MM.1S (cell line): ENCODE measurements at regions not wholly inside any gene's neighbourhood (a gene's known extent, or its start where the extent isn't known, plus 50 kb on each side); places are given as distances from the start of the nearest gene placed in this dataset.

Experiments used
- DNase-seq: peaks from one replicate; pipeline ENCODE4 v3.0.0-alpha.2; 2015
- H2AFZ ChIP-seq: fragments of 300-600 bp; sonication (generic); 2 replicates; pipeline ENCODE4 v1.6.0; 2016; ENCODE audit warnings: antibody characterized with exemption, low read length
- H3F3A ChIP-seq: fragments of 300-600 bp; sonication (generic); 2 replicates; pipeline ENCODE4 v1.6.1; 2016; ENCODE audit warnings: mild to moderate bottlenecking, antibody characterized with exemption, low read length, moderate library complexity, mixed read lengths; ENCODE audit not compliant: insufficient read depth
- H3K27ac ChIP-seq: fragments of 300-600 bp; sonication (generic); 2 replicates; pipeline ENCODE4 v1.5.1; 2016; ENCODE audit warnings: mild to moderate bottlenecking, low read length
- H3K27me3 ChIP-seq: fragments of 300-600 bp; sonication (generic); replicated peaks from 2 replicates; pipeline ENCODE4 v1.6.0; 2016; ENCODE audit warnings: low read length; ENCODE audit not compliant: insufficient read depth
- H3K36me3 ChIP-seq: fragments of 300-600 bp; sonication (generic); replicated peaks from 2 replicates; pipeline ENCODE4 v1.6.1; 2016; ENCODE audit warnings: mild to moderate bottlenecking, low read length, mixed read lengths; ENCODE audit not compliant: insufficient read depth
- H3K4me1 ChIP-seq: fragments of 300-600 bp; sonication (generic); 2 replicates; pipeline ENCODE4 v1.6.1; 2016; ENCODE audit warnings: low read length, mixed read lengths
- H3K4me2 ChIP-seq: fragments of 300-600 bp; sonication (generic); 2 replicates; pipeline ENCODE4 v1.6.0; 2016; ENCODE audit warnings: low read depth, low read length
- H3K4me3 ChIP-seq: fragments of 300-600 bp; sonication (generic); 2 replicates; pipeline ENCODE4 v1.5.1; 2016; ENCODE audit warnings: low read length, mixed read lengths
- H3K79me2 ChIP-seq: fragments of 300-600 bp; sonication (generic); 2 replicates; pipeline ENCODE4 v1.6.1; 2016; ENCODE audit warnings: mixed run types, low read length, mixed read lengths
- H3K9ac ChIP-seq: fragments of 300-600 bp; sonication (generic); 2 replicates; pipeline ENCODE4 v1.6.1; 2016; ENCODE audit warnings: low read length, mixed read lengths
- H3K9me2 ChIP-seq: fragments of 300-600 bp; sonication (generic); replicated peaks from 2 replicates; pipeline ENCODE4 v1.6.1; 2016; ENCODE audit warnings: mild to moderate bottlenecking, low read length, mixed read lengths; ENCODE audit not compliant: insufficient read depth
- H3K9me3 ChIP-seq: fragments of 300-600 bp; sonication (generic); replicated peaks from 2 replicates; pipeline ENCODE4 v1.6.1; 2016; ENCODE audit warnings: mild to moderate bottlenecking, low read length, mixed read lengths; ENCODE audit not compliant: insufficient read depth
- H4K20me1 ChIP-seq: fragments of 300-600 bp; sonication (generic); 2 replicates; pipeline ENCODE4 v1.6.1; 2016; ENCODE audit warnings: mild to moderate bottlenecking, low read length, moderate library complexity, mixed read lengths; ENCODE audit not compliant: insufficient read depth
- EZH2 ChIP-seq: fragments of 300-600 bp; sonication (generic); optimal IDR thresholded peaks from 2 replicates; pipeline ENCODE3; 2017; ENCODE audit warnings: low read depth, mild to moderate bottlenecking, antibody characterized with exemption, low read length, mixed read lengths
- EZH2phosphoT487 ChIP-seq: fragments of 300-600 bp; sonication (generic); IDR thresholded peaks from 2 replicates; pipeline ENCODE4 v1.6.1; 2018; ENCODE audit warnings: antibody characterized with exemption, low read length
- TF ChIP-seq, protein P1 (sequence below): fragments of 300-600 bp; sonication (generic); IDR thresholded peaks from 2 replicates; pipeline ENCODE4 v1.5.1; 2016; ENCODE audit warnings: antibody characterized with exemption, low read length, mixed read lengths

DNA sequence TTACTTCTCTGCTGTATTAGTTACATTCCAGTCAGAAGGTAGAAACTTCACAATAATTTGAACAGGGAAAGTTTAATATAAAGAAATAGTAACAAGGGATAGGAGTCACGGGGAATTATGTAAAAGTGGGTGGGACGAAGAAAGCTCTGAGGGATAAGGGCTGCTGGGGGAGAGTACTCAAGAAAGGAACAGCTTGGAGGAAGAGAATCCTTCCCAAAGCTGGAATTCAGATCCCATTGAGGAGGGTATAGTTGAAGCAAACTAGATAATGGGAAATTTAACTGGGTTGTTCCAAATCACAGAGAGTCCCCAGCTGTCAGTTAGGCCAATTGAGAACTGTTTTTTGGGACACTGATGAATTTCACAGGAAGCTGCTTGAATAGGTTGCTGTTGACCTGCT lies 53.2 kb upstream of the MACC1 start:
- Histone ChIP-seq H3K36me3 (no peaks in the 10 kb centered on the region), H3K27ac (peak overlapping the region; percentile 46; the same call in 1 of the 2 replicates)

DNA sequence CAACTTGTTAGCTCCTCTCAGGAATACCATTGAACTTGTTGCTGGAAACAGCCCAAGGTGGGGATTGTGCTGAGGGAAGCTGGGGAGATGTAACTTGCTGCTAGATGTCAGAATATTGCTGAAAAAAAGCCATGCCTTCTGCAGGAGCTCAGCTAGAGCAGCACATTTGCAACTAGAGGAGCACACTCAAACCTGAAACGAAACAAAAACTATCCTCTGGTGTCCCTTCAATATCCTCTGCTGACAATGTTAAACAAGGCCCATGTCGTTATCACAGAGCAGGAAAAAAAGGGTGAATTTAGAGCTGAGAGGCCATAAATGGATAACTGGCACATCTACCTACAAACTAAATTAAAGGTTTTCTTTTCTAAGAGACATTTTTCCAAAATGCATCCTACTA lies 53.7 kb upstream of the MACC1 start:
- Histone ChIP-seq H2AFZ (peak overlapping the region; percentile 81), H3K79me2 (no peaks in the 10 kb centered on the region), H3K9me2 (no peaks in the 10 kb centered on the region), H3K4me1 (peaks cover 25% of the 10 kb centered on the region), H4K20me1 (no peaks in the 10 kb centered on the region), H3K4me2 (peak overlapping the region; percentile 36), H3K27me3 (no peaks in the 10 kb centered on the region), H3F3A (no peaks in the 10 kb centered on the region; the same call in 1 of the 2 replicates), H3K4me3 (peak overlapping the region; percentile 21), H3K9me3 (no peaks in the 10 kb centered on the region), H3K27ac (peak overlapping the region; percentile 46; the same call in 1 of the 2 replicates), H3K36me3 (no peaks in the 10 kb centered on the region), H3K9ac (peak overlapping the region; percentile 38)
- peak; percentile 91 for DNase-seq
- TF ChIP-seq, protein P1, sequence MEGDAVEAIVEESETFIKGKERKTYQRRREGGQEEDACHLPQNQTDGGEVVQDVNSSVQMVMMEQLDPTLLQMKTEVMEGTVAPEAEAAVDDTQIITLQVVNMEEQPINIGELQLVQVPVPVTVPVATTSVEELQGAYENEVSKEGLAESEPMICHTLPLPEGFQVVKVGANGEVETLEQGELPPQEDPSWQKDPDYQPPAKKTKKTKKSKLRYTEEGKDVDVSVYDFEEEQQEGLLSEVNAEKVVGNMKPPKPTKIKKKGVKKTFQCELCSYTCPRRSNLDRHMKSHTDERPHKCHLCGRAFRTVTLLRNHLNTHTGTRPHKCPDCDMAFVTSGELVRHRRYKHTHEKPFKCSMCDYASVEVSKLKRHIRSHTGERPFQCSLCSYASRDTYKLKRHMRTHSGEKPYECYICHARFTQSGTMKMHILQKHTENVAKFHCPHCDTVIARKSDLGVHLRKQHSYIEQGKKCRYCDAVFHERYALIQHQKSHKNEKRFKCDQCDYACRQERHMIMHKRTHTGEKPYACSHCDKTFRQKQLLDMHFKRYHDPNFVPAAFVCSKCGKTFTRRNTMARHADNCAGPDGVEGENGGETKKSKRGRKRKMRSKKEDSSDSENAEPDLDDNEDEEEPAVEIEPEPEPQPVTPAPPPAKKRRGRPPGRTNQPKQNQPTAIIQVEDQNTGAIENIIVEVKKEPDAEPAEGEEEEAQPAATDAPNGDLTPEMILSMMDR: no peak
- no peak for TF ChIP-seq EZH2phosphoT487
- no peak for TF ChIP-seq EZH2

More for the DNA sequence above, 53.2 kb upstream of the MACC1 start:
- no peaks in the 10 kb centered on the region; the same call in 1 of the 2 replicates for H3F3A ChIP-seq
- no peaks in the 10 kb centered on the region for H3K27me3 ChIP-seq
- H4K20me1 ChIP-seq: no peaks in the 10 kb centered on the region
- peak overlapping the region; percentile 81 for H2AFZ ChIP-seq
- H3K9me3 ChIP-seq: no peaks in the 10 kb centered on the region
- H3K9ac ChIP-seq: peak overlapping the region; percentile 38; the same call in 1 of the 2 replicates
- no peaks in the 10 kb centered on the region for H3K9me2 ChIP-seq
- TF ChIP-seq, protein P1: no peak
- TF ChIP-seq EZH2phosphoT487 (no peak), EZH2 (no peak)
- no peak for DNase-seq
- no peak overlapping the region for H3K4me3 ChIP-seq
- H3K79me2 ChIP-seq: no peaks in the 10 kb centered on the region
- H3K4me1 ChIP-seq: peaks cover 25% of the 10 kb centered on the region
- H3K4me2 ChIP-seq: peak overlapping the region; percentile 36

DNA sequence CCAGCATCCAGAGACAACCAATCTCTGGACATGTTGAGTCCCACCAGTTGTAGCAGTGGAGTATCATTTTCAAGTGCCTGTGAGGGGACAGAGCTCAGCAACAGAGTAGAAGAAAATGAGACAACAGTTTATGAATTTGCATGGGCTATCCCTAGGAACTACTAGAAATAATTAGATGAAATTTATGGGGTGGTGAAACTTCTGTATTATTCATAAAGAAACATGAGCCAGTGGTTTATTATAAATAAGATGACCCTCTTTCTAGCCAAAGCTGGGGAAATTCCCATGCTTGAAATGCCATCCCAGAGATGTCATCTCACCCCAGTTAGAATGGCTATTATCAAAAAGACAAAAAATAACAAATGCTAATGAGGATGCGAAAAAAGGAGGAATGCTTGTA lies 55.1 kb upstream of the ITGB8 start:
- H3F3A ChIP-seq: no peaks in the 10 kb centered on the region; the same call in 1 of the 2 replicates
- no peak overlapping the region for H3K4me3 ChIP-seq
- no peak overlapping the region for H3K4me2 ChIP-seq
- no peaks in the 10 kb centered on the region for H3K9me2 ChIP-seq
- no peaks in the 10 kb centered on the region for H3K9me3 ChIP-seq
- DNase-seq: no peak
- TF ChIP-seq EZH2phosphoT487 (no peak), EZH2 (no peak)
- TF ChIP-seq, protein P1: no peak
- H3K27me3 ChIP-seq: no peaks in the 10 kb centered on the region
- no peak overlapping the region for H3K9ac ChIP-seq
- H3K4me1 ChIP-seq: peaks cover 8% of the 10 kb centered on the region
- no peak overlapping the region for H2AFZ ChIP-seq
- H4K20me1 ChIP-seq: no peaks in the 10 kb centered on the region
- no peaks in the 10 kb centered on the region for H3K79me2 ChIP-seq
- H3K27ac ChIP-seq: no peak overlapping the region
- H3K36me3 ChIP-seq: no peaks in the 10 kb centered on the region
